NB4 (cell line): ENCODE measurements at regions not wholly inside any gene's neighbourhood (a gene's known extent, or its start where the extent isn't known, plus 50 kb on each side); places are given as distances from the start of the nearest gene placed in this dataset.

ENCODE experiments used
- CTCF ChIP-seq: IDR thresholded peaks from one replicate; pipeline ENCODE4 v1.5.1; 2012; ENCODE audit warnings: low read depth, low read length
- POLR2A ChIP-seq: IDR thresholded peaks from 2 replicates; pipeline ENCODE4 v1.6.1; 2011; ENCODE audit warnings: mild to moderate bottlenecking; ENCODE audit not compliant: insufficient read length; ENCODE audit errors: extremely low read depth
- TF ChIP-seq, protein P1 (sequence below): IDR thresholded peaks from 2 replicates; pipeline ENCODE4 v1.6.1; 2011; ENCODE audit warnings: low read depth, low read length

GRCh38 chr22:46063846-46064227, 86.5 kb upstream of the PPARA start:
- TF ChIP-seq CTCF, result no peak
- TF ChIP-seq, protein P1, sequence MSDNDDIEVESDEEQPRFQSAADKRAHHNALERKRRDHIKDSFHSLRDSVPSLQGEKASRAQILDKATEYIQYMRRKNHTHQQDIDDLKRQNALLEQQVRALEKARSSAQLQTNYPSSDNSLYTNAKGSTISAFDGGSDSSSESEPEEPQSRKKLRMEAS, result no peak
- no peak for TF ChIP-seq POLR2A
